Iris pigment epithelial cell (primary cell): ENCODE measurements at regions not wholly inside any gene's neighbourhood (a gene's known extent, or its start where the extent isn't known, plus 50 kb on each side); places are given as distances from the start of the nearest gene placed in this dataset.

Experiments used
- DNase-seq: peaks from one replicate; pipeline ENCODE4 v3.0.0-alpha.2; 2011; ENCODE audit warnings: low read depth

GRCh38 chr11:110786226-110786902 lies 74.1 kb upstream of the ARHGAP20 start:
- no peak for DNase-seq

GRCh38 chr11:110785398-110785797 lies 73.2 kb upstream of the ARHGAP20 start:
- DNase-seq: no peak

GRCh38 chr11:110782616-110783015 lies 70.4 kb upstream of the ARHGAP20 start:
- no peak for DNase-seq

- no peak for DNase-seq
These were observed 66.9 kb upstream of the ARHGAP20 start for GRCh38 chr11:110779108-110779507.

- DNase-seq: peak; percentile 46
These were observed 66.1 kb upstream of the ARHGAP20 start for GRCh38 chr11:110778343-110778742.

GRCh38 chr11:110777775-110778174 lies 65.5 kb upstream of the ARHGAP20 start:
- DNase-seq: peak; percentile 88

- DNase-seq: no peak
These were observed 63.8 kb upstream of the ARHGAP20 start for GRCh38 chr11:110776081-110776480.

GRCh38 chr11:110774138-110775014 lies 62.1 kb upstream of the ARHGAP20 start:
- peak; percentile 60 for DNase-seq

- DNase-seq: no peak
These were observed 61.2 kb upstream of the ARHGAP20 start for GRCh38 chr11:110773442-110773841.

- no peak for DNase-seq
These were observed 60.6 kb upstream of the ARHGAP20 start for GRCh38 chr11:110772863-110773262.

- DNase-seq: no peak
These were observed 54.1 kb upstream of the ARHGAP20 start for GRCh38 chr11:110766316-110766715.

GRCh38 chr11:110764485-110764884 lies 52.2 kb upstream of the ARHGAP20 start:
- no peak for DNase-seq

GRCh38 chr11:110763249-110764011 lies 51.2 kb upstream of the ARHGAP20 start:
- DNase-seq: peak; percentile 88

- peak; percentile 45 for DNase-seq
These were observed 50.4 kb upstream of the ARHGAP20 start for GRCh38 chr11:110762590-110762989.
